K562 (cell line): ENCODE measurements at regions not wholly inside any gene's neighbourhood (a gene's known extent, or its start where the extent isn't known, plus 50 kb on each side); places are given as distances from the start of the nearest gene placed in this dataset.

Source experiments
- ATAC-seq: fragments of 200-7000 bp; cut with Tn5 transposase; 3 replicates; pipeline ENCODE4 v1.9.1; 2020; ENCODE audit warnings: moderate library complexity
- BruUV-seq: library from RNA; stranded (reverse); fragments of 400-500 nt; replicated peaks from 2 replicates; lab custom pipeline; 2021; lab: Mats Ljungman, UMichigan
- CTCF ChIA-PET: fragments of 300-600 bp; formaldehyde crosslinking; extraction: SDS; loops from one replicate; lab custom pipeline; 2021; ENCODE audit warnings: low intra/inter-chr PET ratio; lab: Yijun Ruan, JAX
- POLR2A ChIA-PET: fragments of 300-600, 350-650 bp; sonication (Branson Sonifier 250); formaldehyde crosslinking; extraction: SDS; loops from one replicate; lab custom pipeline; 2021; ENCODE audit warnings: antibody characterized with exemption, inconsistent platforms; lab: Yijun Ruan, JAX
- DNase-seq, 4 experiments: peaks; one replicate each; pipeline versions ENCODE4 v3.0.0 to v3.0.0-alpha.2; 2011 to 2018; ENCODE audit warnings: low spot score in 3 of 4, mixed read lengths in 3 of 4; ENCODE audit errors: extremely low read depth in 1 of 4
- FAIRE-seq: peaks from 2 replicates; lab custom pipeline; 2011; peaks lifted over from hg19 to GRCh38; lab: Jason Lieb, UNC
- H2AFZ ChIP-seq: 2 replicates; pipeline ENCODE4 v1.6.0; 2011; ENCODE audit warnings: low read depth, low read length, control low read depth, inconsistent platforms
- H3K27ac ChIP-seq: fragments of 200-600 bp; 3 replicates; pipeline ENCODE4 v1.8.0; 2011; ENCODE audit warnings: low read depth, mild to moderate bottlenecking, control low read depth, inconsistent platforms, low read length, moderate library complexity, mixed read lengths; ENCODE audit errors: extremely low read depth
- H3K27me3 ChIP-seq, 2 experiments: fragments of 300-600 bp in 1 of 2; 2 replicates in 1 of 2; 3 replicates in 1 of 2; pipeline versions ENCODE4 v1.6.0 to v1.8.0; 2011; ENCODE audit warnings: inconsistent platforms in 2 of 2, low read length in 2 of 2, mild to moderate bottlenecking in 1 of 2, mixed read lengths in 1 of 2, moderate library complexity in 1 of 2; ENCODE audit not compliant: control insufficient read depth in 2 of 2, insufficient read depth in 2 of 2
- H3K36me3 ChIP-seq: fragments of 300-600 bp; 3 replicates; pipeline ENCODE4 v1.8.0; 2011; ENCODE audit warnings: mild to moderate bottlenecking, low read length, inconsistent platforms; ENCODE audit not compliant: control insufficient read depth, insufficient read depth
- H3K4me1 ChIP-seq, 2 experiments: fragments of 200-600 bp in 1 of 2; replicated peaks in 1 of 2; 2 replicates in 1 of 2; 3 replicates in 1 of 2; pipeline versions ENCODE4 v1.5.1 to v1.8.0; 2011; ENCODE audit warnings: inconsistent platforms in 2 of 2, low read length in 2 of 2, mild to moderate bottlenecking in 1 of 2, mixed read lengths in 1 of 2, moderate library complexity in 1 of 2; ENCODE audit not compliant: control insufficient read depth in 2 of 2, insufficient read depth in 2 of 2
- H3K4me2 ChIP-seq: 2 replicates; pipeline ENCODE4 v1.6.1; 2011; ENCODE audit warnings: low read length, control low read depth, inconsistent platforms, mixed read lengths; ENCODE audit not compliant: insufficient read depth
- H3K4me3 ChIP-seq: fragments of 200-600 bp; sonication (generic), shearing (Covaris generic); 2 replicates; pipeline ENCODE4 v1.5.1; 2016; ENCODE audit warnings: control low read depth, inconsistent platforms
- H3K79me2 ChIP-seq: fragments of 200-600 bp; 3 replicates; pipeline ENCODE4 v1.8.0; 2011; ENCODE audit warnings: low read length, inconsistent platforms; ENCODE audit not compliant: control insufficient read depth, insufficient read depth
- H3K9ac ChIP-seq, 2 experiments: 2 replicates each; pipeline versions ENCODE4 v1.6.0 to v1.6.1; 2011; ENCODE audit warnings: low read depth in 2 of 2, low read length in 2 of 2, control low read depth in 1 of 2, inconsistent platforms in 1 of 2, mild to moderate bottlenecking in 1 of 2, mixed read lengths in 1 of 2; ENCODE audit not compliant: insufficient read depth in 1 of 2
- H3K9me1 ChIP-seq: one replicate; pipeline ENCODE4 v1.6.0; 2011; ENCODE audit warnings: inconsistent platforms, mild to moderate bottlenecking, low read length, moderate library complexity; ENCODE audit not compliant: control insufficient read depth, insufficient read depth
- H3K9me3 ChIP-seq: replicated peaks from 2 replicates; pipeline ENCODE4 v1.5.1; 2011; ENCODE audit warnings: low read depth, low read length, inconsistent platforms; ENCODE audit not compliant: control insufficient read depth, insufficient read depth
- H4K20me1 ChIP-seq: replicated peaks from 2 replicates; pipeline ENCODE4 v1.6.1; 2011; ENCODE audit warnings: low read length, inconsistent platforms, mixed read lengths; ENCODE audit not compliant: control insufficient read depth, insufficient read depth
- CREB5 ChIP-seq: fragments of 250-450 bp; sonication (Bioruptor Pico); IDR thresholded peaks from 2 replicates; pipeline ENCODE4 v1.5.0; 2020; ENCODE audit warnings: mild to moderate bottlenecking
- HMBOX1 ChIP-seq: sonication (generic); IDR thresholded peaks from 2 replicates; pipeline ENCODE4 v1.6.1; 2016
- ILF3 ChIP-seq: fragments of 450-650 bp; IDR thresholded peaks from 2 replicates; pipeline ENCODE4 v1.6.1; 2018; ENCODE audit warnings: antibody characterized with exemption, mild to moderate bottlenecking, moderate library complexity, borderline replicate concordance
- KAT8 ChIP-seq: fragments of 450-650 bp; IDR thresholded peaks from 2 replicates; pipeline ENCODE4 v1.6.1; 2016; ENCODE audit warnings: low read depth, mild to moderate bottlenecking
- MAZ ChIP-seq, 2 experiments: fragments of 450-650 bp in 1 of 2; sonication (generic) in 1 of 2; formaldehyde crosslinking; IDR thresholded peaks in 1 of 2; conservative IDR thresholded peaks in 1 of 2; 2 replicates each; pipeline versions ENCODE4 v1.4.0 to v1.5.0; 2020; ENCODE audit warnings: mild to moderate bottlenecking in 1 of 2, missing genetic modification reagents in 1 of 2
- POLR2H ChIP-seq: IDR thresholded peaks from 2 replicates; pipeline ENCODE4 v1.6.1; 2016; ENCODE audit warnings: missing genetic modification characterization, low read depth, mild to moderate bottlenecking, control low read depth, missing compliant biosample characterization, moderate library complexity
- SMARCB1 ChIP-seq: IDR thresholded peaks from 2 replicates; pipeline ENCODE4 v1.6.1; 2011; ENCODE audit warnings: improper control_type of control experiment, low read depth; ENCODE audit not compliant: insufficient read length
- SNAPC5 ChIP-seq: fragments of 250-450 bp; sonication (Bioruptor Pico); IDR thresholded peaks from 2 replicates; pipeline ENCODE4 v1.8.0; 2021; ENCODE audit warnings: moderate library complexity, mild to moderate bottlenecking, inconsistent platforms
- STAT5A ChIP-seq: IDR thresholded peaks from 2 replicates; pipeline ENCODE4 v1.6.1; 2012; ENCODE audit warnings: low read length, inconsistent platforms, borderline replicate concordance
- TAF1 ChIP-seq: IDR thresholded peaks from 2 replicates; pipeline ENCODE4 v1.6.1; 2011; ENCODE audit warnings: mild to moderate bottlenecking, low read length, moderate library complexity; ENCODE audit not compliant: insufficient read depth, control insufficient read depth, severe bottlenecking; ENCODE audit errors: extremely low read depth
- TAF15 ChIP-seq: fragments of 200-400 bp; formaldehyde crosslinking; IDR thresholded peaks from 2 replicates; pipeline ENCODE4 v1.6.1; 2017; ENCODE audit warnings: mild to moderate bottlenecking, low read depth, low read length, moderate library complexity
- XRCC4 ChIP-seq: IDR thresholded peaks from one replicate; pipeline ENCODE4 v1.6.1; 2011; ENCODE audit not compliant: insufficient read depth, insufficient read length; ENCODE audit errors: extremely low read depth
- ZNF324 ChIP-seq: fragments of 250-450 bp; sonication (Bioruptor Pico); IDR thresholded peaks from 2 replicates; pipeline ENCODE4 v1.4.0; 2020; ENCODE audit warnings: mild to moderate bottlenecking
- ZNF57 ChIP-seq: fragments of 450-650 bp; formaldehyde crosslinking; IDR thresholded peaks from 2 replicates; pipeline ENCODE4 v1.4.0; 2020; ENCODE audit warnings: mild to moderate bottlenecking, moderate library complexity
- ZNF766 ChIP-seq: fragments of 200-800 bp; sonication (Bioruptor generic); conservative IDR thresholded peaks from 2 replicates; pipeline ENCODE4 v1.6.1; 2016; ENCODE audit warnings: missing genetic modification characterization, missing compliant biosample characterization
- WGBS: fragments of 100-300 bp; shearing (Covaris generic); methylation state at CpG from one replicate; pipeline ENCODE4 v1.1.6; 2016; ENCODE audit warnings: low coverage, mixed read lengths; ENCODE audit not compliant: insufficient coverage; ENCODE audit errors: missing lambda C conversion rate; 5-methylcytosine and 5-hydroxymethylcytosine counted together
- in situ Hi-C: fragments of 300-500 bp; cut with MboI; formaldehyde crosslinking; loops from 4 replicates; pipeline ENCODE4 v1.15.0; 2018; ENCODE audit warnings: inconsistent platforms, mixed read lengths
- intact Hi-C: fragments of 100-400 bp; cut with micrococcal nuclease; formaldehyde crosslinking; loops from 2 replicates; pipeline ENCODE4 v1.14.2; 2022

GRCh38 chr9:73573235-73573634 lies 421.6 kb downstream of the ANXA1 start:
- no peak overlapping the region for H2AFZ ChIP-seq
- no peak for DNase-seq
- no peak overlapping the region for H3K4me2 ChIP-seq
- WGBS, result 6% methylated on average over 3 of the region's 4 CpGs
- TF ChIP-seq SNAPC5, result no peak
- TF ChIP-seq XRCC4, result no peak
- no peak for TF ChIP-seq ZNF324
- no peak for TF ChIP-seq ILF3
- TF ChIP-seq TAF15, result no peak
- no peak for TF ChIP-seq TAF1
- no peak for TF ChIP-seq STAT5A
- no peak for TF ChIP-seq ZNF57 (CRISPR knock-in tag)
- TF ChIP-seq SMARCB1, result no peak
- no peak for TF ChIP-seq ZNF766
- no peak for TF ChIP-seq CREB5
- TF ChIP-seq HMBOX1, result no peak
- TF ChIP-seq POLR2H (tag), result no peak
- no peak for TF ChIP-seq MAZ (CRISPR knock-in tag; conservative IDR thresholded peaks at IDR 0.05 in 1 of 2, IDR thresholded peaks at IDR 0.05 in 1 of 2)
- no peak for TF ChIP-seq KAT8
- TF ChIP-seq, all 486 proteins: peak for 0
- no peak overlapping the region for H3K4me3 ChIP-seq
- no TSS peak for BruUV-seq
- H3K9ac ChIP-seq, result no peak overlapping the region
- H3K79me2 ChIP-seq, result no peaks in the 10 kb centered on the region
- H3K27me3 ChIP-seq, result no peaks in the 10 kb centered on the region
- intact Hi-C loops (no loop called here), in situ Hi-C loops (no loop called here)
- no peaks in the 10 kb centered on the region for H3K36me3 ChIP-seq
- CTCF ChIA-PET, result no interaction called here
- H4K20me1 ChIP-seq, result no peaks in the 10 kb centered on the region
- POLR2A ChIA-PET, result no interaction called here
- H3K4me1 ChIP-seq, result no peaks in the 10 kb centered on the region
- H3K27ac ChIP-seq, result no peak overlapping the region
- no peaks in the 10 kb centered on the region for H3K9me1 ChIP-seq
- no peaks in the 10 kb centered on the region for H3K9me3 ChIP-seq
- ATAC-seq (no peak), FAIRE-seq (no peak)
